ENCODE measurements at regions not wholly inside any gene's neighbourhood (a gene's known extent, or its start where the extent isn't known, plus 50 kb on each side); places are given as distances from the start of the nearest gene placed in this dataset.

DNA sequence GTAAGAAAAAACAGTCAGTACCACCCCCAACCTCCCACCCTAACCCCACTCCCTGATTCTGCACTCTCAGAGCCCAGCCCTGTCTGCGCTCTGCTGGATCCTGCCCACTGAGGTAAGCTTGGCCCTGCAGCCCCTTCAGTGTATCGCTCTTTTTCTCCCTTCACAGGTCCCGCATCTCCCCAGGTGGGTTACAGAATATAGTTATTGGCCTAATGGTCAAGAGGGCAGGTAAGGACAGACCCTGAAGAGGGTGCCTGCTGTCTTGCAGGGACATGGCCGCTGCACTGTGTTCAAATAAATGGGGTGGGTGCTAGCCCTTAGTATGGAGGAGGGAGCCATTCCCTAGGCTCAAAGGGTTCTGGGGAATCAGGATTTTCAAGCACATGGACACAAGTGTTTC, 135.7 kb downstream of the ADSS2 start:
- Histone ChIP-seq H3K27ac (replicated peaks) (no peak overlapping the region), H3K4me3 (replicated peaks; ENCODE audit: insufficient read depth, low read length) (no peak overlapping the region), H3K27me3 (ENCODE audit: insufficient read depth, poor library complexity, severe bottlenecking) (no peaks in the 10 kb centered on the region)
- TF ChIP-seq POLR2AphosphoS5 (IDR thresholded peaks at IDR 0.05; ENCODE audit: low read depth) (no peak), SPI1 (IDR thresholded peaks at IDR 0.05; ENCODE audit: borderline replicate concordance, low read depth) (no peak), GABPA (IDR thresholded peaks at IDR 0.05; ENCODE audit: low read depth) (no peak)
- TF ChIP-seq, protein P1, sequence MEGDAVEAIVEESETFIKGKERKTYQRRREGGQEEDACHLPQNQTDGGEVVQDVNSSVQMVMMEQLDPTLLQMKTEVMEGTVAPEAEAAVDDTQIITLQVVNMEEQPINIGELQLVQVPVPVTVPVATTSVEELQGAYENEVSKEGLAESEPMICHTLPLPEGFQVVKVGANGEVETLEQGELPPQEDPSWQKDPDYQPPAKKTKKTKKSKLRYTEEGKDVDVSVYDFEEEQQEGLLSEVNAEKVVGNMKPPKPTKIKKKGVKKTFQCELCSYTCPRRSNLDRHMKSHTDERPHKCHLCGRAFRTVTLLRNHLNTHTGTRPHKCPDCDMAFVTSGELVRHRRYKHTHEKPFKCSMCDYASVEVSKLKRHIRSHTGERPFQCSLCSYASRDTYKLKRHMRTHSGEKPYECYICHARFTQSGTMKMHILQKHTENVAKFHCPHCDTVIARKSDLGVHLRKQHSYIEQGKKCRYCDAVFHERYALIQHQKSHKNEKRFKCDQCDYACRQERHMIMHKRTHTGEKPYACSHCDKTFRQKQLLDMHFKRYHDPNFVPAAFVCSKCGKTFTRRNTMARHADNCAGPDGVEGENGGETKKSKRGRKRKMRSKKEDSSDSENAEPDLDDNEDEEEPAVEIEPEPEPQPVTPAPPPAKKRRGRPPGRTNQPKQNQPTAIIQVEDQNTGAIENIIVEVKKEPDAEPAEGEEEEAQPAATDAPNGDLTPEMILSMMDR (IDR thresholded peaks at IDR 0.05; ENCODE audit: insufficient read depth, low read length) = no peak
- TF ChIP-seq, protein P2, sequence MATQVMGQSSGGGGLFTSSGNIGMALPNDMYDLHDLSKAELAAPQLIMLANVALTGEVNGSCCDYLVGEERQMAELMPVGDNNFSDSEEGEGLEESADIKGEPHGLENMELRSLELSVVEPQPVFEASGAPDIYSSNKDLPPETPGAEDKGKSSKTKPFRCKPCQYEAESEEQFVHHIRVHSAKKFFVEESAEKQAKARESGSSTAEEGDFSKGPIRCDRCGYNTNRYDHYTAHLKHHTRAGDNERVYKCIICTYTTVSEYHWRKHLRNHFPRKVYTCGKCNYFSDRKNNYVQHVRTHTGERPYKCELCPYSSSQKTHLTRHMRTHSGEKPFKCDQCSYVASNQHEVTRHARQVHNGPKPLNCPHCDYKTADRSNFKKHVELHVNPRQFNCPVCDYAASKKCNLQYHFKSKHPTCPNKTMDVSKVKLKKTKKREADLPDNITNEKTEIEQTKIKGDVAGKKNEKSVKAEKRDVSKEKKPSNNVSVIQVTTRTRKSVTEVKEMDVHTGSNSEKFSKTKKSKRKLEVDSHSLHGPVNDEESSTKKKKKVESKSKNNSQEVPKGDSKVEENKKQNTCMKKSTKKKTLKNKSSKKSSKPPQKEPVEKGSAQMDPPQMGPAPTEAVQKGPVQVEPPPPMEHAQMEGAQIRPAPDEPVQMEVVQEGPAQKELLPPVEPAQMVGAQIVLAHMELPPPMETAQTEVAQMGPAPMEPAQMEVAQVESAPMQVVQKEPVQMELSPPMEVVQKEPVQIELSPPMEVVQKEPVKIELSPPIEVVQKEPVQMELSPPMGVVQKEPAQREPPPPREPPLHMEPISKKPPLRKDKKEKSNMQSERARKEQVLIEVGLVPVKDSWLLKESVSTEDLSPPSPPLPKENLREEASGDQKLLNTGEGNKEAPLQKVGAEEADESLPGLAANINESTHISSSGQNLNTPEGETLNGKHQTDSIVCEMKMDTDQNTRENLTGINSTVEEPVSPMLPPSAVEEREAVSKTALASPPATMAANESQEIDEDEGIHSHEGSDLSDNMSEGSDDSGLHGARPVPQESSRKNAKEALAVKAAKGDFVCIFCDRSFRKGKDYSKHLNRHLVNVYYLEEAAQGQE (IDR thresholded peaks at IDR 0.05; ENCODE audit: insufficient replicate concordance, low read depth) = no peak
- DNase-seq (ENCODE audit: low read depth in 1 of 2, low spot score in 1 of 2) = no peak

DNA sequence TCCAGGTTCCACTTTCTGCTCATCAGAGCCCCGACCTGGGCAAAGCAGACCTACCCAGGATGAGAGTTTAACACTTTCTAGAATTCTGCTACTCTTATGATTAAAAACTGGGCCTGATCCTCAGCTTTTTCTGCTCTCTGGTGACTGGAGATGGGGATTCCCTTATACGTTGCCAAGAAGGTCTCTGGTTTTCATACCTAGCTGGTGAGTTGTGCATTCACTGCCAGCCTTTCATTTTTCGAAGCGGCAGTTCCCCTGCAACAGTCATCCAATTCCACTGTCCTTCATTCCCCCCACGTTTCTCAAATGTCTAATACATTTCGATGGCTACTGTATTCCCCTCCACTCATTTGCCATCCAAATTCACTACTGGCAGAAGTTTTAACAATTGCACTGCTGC, 135.3 kb downstream of the ADSS2 start:
- TF ChIP-seq POLR2AphosphoS5 (IDR thresholded peaks at IDR 0.05; ENCODE audit: low read depth) (no peak), SPI1 (IDR thresholded peaks at IDR 0.05; ENCODE audit: borderline replicate concordance, low read depth) (no peak), GABPA (IDR thresholded peaks at IDR 0.05; ENCODE audit: low read depth) (no peak)
- TF ChIP-seq, protein P2 (IDR thresholded peaks at IDR 0.05; ENCODE audit: insufficient replicate concordance, low read depth) = no peak
- TF ChIP-seq, protein P1 (IDR thresholded peaks at IDR 0.05; ENCODE audit: insufficient read depth, low read length) = no peak
- H3K27ac ChIP-seq (replicated peaks) = no peak overlapping the region
- no peak overlapping the region for H3K4me3 ChIP-seq (replicated peaks; ENCODE audit: insufficient read depth, low read length)
- DNase-seq (ENCODE audit: low read depth in 1 of 2, low spot score in 1 of 2) = no peak
- H3K27me3 ChIP-seq (ENCODE audit: insufficient read depth, poor library complexity, severe bottlenecking) = no peaks in the 10 kb centered on the region

- no peak overlapping the region for H3K27ac ChIP-seq (replicated peaks)
- TF ChIP-seq SPI1 (IDR thresholded peaks at IDR 0.05; ENCODE audit: borderline replicate concordance, low read depth) = no peak
- no peak overlapping the region for H3K4me3 ChIP-seq (replicated peaks; ENCODE audit: insufficient read depth, low read length)
- no peaks in the 10 kb centered on the region for H3K27me3 ChIP-seq (ENCODE audit: insufficient read depth, poor library complexity, severe bottlenecking)
- no peak for DNase-seq (ENCODE audit: low read depth in 1 of 2, low spot score in 1 of 2)
Measured at GRCh38 chr1:244316986-244317655, 134.6 kb downstream of the ADSS2 start.

DNA sequence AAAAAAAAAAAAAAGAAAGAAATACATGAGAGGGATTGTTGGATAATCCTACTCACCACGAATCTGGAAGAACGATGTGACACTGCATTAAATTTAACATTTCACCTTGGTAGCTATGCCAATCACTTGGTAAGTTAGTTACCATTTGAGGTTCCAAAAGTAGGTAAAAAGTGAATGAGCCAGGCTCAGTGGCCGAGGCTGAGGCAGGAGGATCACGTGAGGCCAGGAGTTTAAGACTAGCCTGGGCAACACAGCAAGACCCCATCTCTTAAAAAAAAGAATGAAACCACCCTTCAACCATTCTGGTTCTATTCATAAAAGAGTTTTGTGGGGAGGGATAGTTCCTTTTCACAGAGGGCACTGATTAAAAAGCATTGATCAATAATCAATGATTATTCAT, 133.6 kb downstream of the ADSS2 start:
- H3K4me3 ChIP-seq (replicated peaks; ENCODE audit: insufficient read depth, low read length) = no peak overlapping the region
- no peak for DNase-seq (ENCODE audit: low read depth in 1 of 2, low spot score in 1 of 2)
- H3K27me3 ChIP-seq (ENCODE audit: insufficient read depth, poor library complexity, severe bottlenecking) = no peaks in the 10 kb centered on the region
- TF ChIP-seq, protein P2 (IDR thresholded peaks at IDR 0.05; ENCODE audit: insufficient replicate concordance, low read depth) = no peak
- H3K27ac ChIP-seq (replicated peaks) = peak overlapping the region; percentile 87
